ENCODE measurements at regions not wholly inside any gene's neighbourhood (a gene's known extent, or its start where the extent isn't known, plus 50 kb on each side); places are given as distances from the start of the nearest gene placed in this dataset.

DNA sequence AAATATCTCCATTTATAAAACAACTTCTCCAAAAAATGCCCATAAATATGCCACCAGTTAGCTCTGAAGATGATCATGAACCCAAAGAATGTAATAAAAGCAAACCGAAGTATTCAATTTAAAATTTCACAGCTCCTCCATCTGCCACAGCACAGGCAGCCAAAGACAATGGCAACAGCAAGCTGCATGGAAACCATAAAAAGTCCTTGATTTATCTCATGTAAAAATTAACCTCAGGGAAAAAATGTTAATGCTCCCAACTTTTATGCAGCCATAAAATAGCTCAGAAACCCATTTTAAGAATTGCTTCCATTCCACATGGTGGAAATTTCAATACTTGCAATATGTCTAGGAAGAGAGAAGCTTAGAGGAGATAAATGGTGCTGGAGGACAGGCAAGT is 132.3 kb upstream of the ARHGEF9 start:
- no peaks in the 10 kb centered on the region for H3K4me1 ChIP-seq (ENCODE audit: control insufficient read depth, insufficient read depth, low read length)
- 71% methylated on average over 1 of the region's 1 CpG for WGBS (ENCODE audit: insufficient coverage)
- H3K36me3 ChIP-seq (ENCODE audit: control insufficient read depth, insufficient read depth, low read length): no peaks in the 10 kb centered on the region
- H3K27me3 ChIP-seq (ENCODE audit: control insufficient read depth, insufficient read depth, low read length): no peaks in the 10 kb centered on the region
- H3K4me3 ChIP-seq (ENCODE audit: low read depth, low read length): no peak overlapping the region
- peaks cover 8% of the 10 kb centered on the region for H3K9me3 ChIP-seq (ENCODE audit: control insufficient read depth, insufficient read depth, low read length)
- DNase-seq (ENCODE audit: low read depth in 4 of 6, low spot score in 6 of 6): no peak
- H3K27ac ChIP-seq (ENCODE audit: low read depth, low read length): no peak overlapping the region

DNA sequence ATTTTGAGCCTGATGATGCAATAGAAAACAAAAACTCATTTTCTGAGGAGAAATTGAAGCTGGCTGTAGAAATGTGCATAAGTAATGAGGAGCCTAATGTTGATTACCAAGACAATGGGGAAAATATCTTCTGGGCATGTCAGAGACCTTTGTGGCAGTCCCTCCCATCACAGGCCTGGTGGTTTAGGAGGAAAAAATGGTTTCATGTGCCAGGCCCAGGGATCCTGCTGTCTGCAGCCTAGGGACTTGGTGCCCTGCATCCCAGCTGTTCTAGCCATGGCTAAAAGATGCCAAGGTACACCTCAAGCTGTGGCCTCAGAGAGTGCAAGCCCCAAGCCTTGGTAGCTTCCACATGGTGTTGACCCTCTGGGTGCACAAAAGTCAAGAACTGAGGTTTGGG is 128.7 kb upstream of the ARHGEF9 start:
- DNase-seq (ENCODE audit: low read depth in 4 of 6, low spot score in 6 of 6): no peak
- H3K27ac ChIP-seq (ENCODE audit: low read depth, low read length): no peak overlapping the region
- no peak overlapping the region for H3K4me3 ChIP-seq (ENCODE audit: low read depth, low read length)
- no peaks in the 10 kb centered on the region for H3K4me1 ChIP-seq (ENCODE audit: control insufficient read depth, insufficient read depth, low read length)
- peaks cover 8% of the 10 kb centered on the region for H3K9me3 ChIP-seq (ENCODE audit: control insufficient read depth, insufficient read depth, low read length)
- H3K27me3 ChIP-seq (ENCODE audit: control insufficient read depth, insufficient read depth, low read length): no peaks in the 10 kb centered on the region
- no peaks in the 10 kb centered on the region for H3K36me3 ChIP-seq (ENCODE audit: control insufficient read depth, insufficient read depth, low read length)

DNA sequence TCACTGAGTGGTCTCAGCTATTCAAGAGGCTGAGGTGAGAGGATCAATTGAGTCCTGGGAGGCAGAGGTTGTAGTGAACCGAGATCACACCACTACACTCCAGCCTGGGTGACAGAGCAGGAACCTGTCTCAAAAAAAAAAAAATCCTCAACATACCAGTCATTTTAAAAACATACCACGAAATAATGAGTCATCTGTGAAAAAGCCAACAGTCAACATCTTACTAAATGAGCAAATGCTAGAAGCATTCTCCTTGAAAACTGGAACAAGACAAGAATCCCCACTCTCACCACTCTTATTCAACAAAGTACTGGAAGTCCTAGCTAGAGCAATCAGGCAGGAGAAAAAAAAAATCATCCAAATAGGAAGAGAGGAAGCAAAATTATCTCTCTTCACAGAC is 104.0 kb upstream of the ARHGEF9 start:
- Histone ChIP-seq H3K27me3 (ENCODE audit: control insufficient read depth, insufficient read depth, low read length) (no peaks in the 10 kb centered on the region), H3K36me3 (ENCODE audit: control insufficient read depth, insufficient read depth, low read length) (no peaks in the 10 kb centered on the region), H3K4me1 (ENCODE audit: control insufficient read depth, insufficient read depth, low read length) (no peaks in the 10 kb centered on the region), H3K9me3 (ENCODE audit: control insufficient read depth, insufficient read depth, low read length) (peaks cover 5% of the 10 kb centered on the region), H3K4me3 (ENCODE audit: low read depth, low read length) (no peak overlapping the region), H3K27ac (ENCODE audit: low read depth, low read length) (no peak overlapping the region)
- DNase-seq (ENCODE audit: low read depth in 4 of 6, low spot score in 6 of 6): no peak
- WGBS (ENCODE audit: insufficient coverage): 33% methylated on average over 1 of the region's 2 CpGs

DNA sequence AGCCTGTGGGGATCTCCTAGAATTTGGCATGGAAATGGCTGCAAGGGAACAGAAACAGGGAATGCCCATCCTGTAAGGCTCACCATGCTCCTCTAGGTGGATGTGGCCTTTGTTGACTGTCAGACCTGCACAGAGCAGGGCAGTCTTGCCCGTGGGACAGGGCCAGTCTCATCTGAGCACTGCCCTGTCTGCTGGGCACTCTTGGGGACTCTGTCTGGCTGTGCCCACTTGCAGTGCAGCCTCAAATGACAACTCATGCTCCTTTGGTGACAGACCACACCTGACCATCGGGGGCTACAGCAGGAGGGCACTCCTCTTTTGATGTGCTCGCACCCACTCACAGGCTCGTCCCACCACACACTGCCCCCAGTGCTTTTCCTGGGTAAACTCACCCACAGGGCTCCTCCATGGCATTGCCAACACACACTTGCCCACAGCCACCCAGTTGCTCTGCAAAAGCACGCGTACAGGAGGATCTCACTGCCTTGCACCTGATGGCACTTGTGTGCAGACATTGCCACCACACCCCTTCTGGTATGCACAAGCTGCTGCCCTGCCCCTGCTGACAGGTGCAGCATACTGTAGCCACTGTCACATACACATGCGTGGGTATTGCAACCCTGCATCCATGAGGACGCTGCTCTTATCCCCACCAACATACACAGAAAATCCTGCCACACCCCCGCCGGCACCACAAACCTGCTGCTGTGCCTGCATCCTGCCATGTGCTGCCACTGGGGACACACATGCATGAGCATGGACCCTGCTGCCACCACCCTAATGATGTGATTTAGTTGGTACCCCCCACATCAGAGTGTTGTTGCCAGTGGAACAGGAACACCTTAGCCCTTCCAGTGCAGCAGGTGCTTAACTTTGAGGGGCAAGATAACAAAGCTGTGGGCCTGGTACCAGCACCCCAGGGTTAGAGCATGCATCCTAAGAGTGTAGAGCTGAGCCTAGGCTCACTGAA is 100.1 kb upstream of the ARHGEF9 start:
- Histone ChIP-seq H3K4me1 (ENCODE audit: control insufficient read depth, insufficient read depth, low read length) (no peaks in the 10 kb centered on the region), H3K9me3 (ENCODE audit: control insufficient read depth, insufficient read depth, low read length) (no peaks in the 10 kb centered on the region), H3K27me3 (ENCODE audit: control insufficient read depth, insufficient read depth, low read length) (no peaks in the 10 kb centered on the region), H3K27ac (ENCODE audit: low read depth, low read length) (no peak overlapping the region), H3K4me3 (ENCODE audit: low read depth, low read length) (no peak overlapping the region), H3K36me3 (ENCODE audit: control insufficient read depth, insufficient read depth, low read length) (no peaks in the 10 kb centered on the region)
- no peak for DNase-seq (ENCODE audit: low read depth in 4 of 6, low spot score in 6 of 6)
- WGBS (ENCODE audit: insufficient coverage): 60% methylated on average over 10 of the region's 10 CpGs

DNA sequence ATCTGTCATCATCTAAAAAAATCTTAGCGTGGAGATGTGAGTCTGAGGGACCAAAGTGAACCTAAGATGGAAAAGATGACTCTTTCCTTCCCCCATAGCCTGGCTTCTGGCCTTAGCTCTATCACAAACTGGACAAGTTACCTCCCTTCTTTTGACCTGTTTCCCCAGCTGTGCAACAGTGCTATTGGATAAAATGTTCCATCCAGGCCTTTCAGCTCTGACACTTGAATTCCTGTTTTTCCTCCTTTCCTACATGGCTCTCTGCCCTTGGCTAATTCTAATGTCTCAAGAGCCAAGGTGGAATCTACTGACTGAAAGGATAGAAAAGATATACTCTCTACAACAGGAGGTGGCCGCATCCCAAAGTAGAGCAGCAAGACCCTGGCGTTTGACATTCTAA is 84.5 kb upstream of the ARHGEF9 start:
- DNase-seq (ENCODE audit: low read depth in 4 of 6, low spot score in 6 of 6): no peak
- Histone ChIP-seq H3K4me3 (ENCODE audit: low read depth, low read length) (no peak overlapping the region), H3K27ac (ENCODE audit: low read depth, low read length) (no peak overlapping the region), H3K4me1 (ENCODE audit: control insufficient read depth, insufficient read depth, low read length) (no peaks in the 10 kb centered on the region), H3K9me3 (ENCODE audit: control insufficient read depth, insufficient read depth, low read length) (no peaks in the 10 kb centered on the region), H3K27me3 (ENCODE audit: control insufficient read depth, insufficient read depth, low read length) (no peaks in the 10 kb centered on the region), H3K36me3 (ENCODE audit: control insufficient read depth, insufficient read depth, low read length) (no peaks in the 10 kb centered on the region)
- WGBS (ENCODE audit: insufficient coverage): 73% methylated on average over 2 of the region's 3 CpGs

DNA sequence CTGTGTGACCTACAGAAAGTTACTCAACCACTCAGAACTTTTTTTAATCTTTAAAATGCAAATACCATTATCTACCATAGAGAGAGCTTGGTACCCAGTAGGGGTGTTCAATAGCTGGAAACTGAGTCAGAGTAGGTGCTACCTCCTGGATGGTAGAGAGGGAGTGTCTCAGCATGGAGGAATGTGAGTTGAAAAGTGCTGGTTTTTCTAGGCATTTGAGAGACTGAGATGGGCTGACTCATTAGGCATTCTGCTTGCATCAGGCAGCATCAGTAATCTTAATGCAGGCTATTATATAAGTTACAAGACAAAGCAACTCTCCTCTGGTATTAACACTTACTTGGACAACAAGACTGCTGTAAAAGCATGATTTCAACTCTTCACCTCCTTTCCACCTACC is 70.9 kb upstream of the ARHGEF9 start:
- Histone ChIP-seq H3K27ac (ENCODE audit: low read depth, low read length) (no peak overlapping the region), H3K27me3 (ENCODE audit: control insufficient read depth, insufficient read depth, low read length) (no peaks in the 10 kb centered on the region), H3K4me3 (ENCODE audit: low read depth, low read length) (no peak overlapping the region), H3K36me3 (ENCODE audit: control insufficient read depth, insufficient read depth, low read length) (no peaks in the 10 kb centered on the region), H3K9me3 (ENCODE audit: control insufficient read depth, insufficient read depth, low read length) (no peaks in the 10 kb centered on the region), H3K4me1 (ENCODE audit: control insufficient read depth, insufficient read depth, low read length) (no peaks in the 10 kb centered on the region)
- no peak for DNase-seq (ENCODE audit: low read depth in 4 of 6, low spot score in 6 of 6)

DNA sequence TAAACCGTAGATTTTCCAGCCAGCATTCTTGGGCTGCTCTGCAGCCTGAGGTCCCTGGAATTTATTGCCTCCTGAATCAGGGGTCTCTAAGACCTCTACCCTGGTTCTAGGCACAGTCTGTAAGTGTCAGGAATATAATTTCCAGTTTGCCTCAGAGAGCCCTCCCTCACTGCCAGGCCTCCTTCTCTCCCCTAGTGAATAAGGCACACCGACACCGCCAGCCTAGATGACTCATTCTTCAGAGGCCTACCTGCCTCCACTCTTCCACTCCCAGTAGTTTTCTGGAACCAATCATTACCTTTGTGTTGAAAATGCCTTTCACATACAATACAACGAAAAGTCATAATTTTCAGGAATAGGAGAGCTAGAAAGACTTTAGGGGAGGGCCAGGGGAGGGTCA is 50.3 kb upstream of the ARHGEF9 start:
- Histone ChIP-seq H3K4me1 (ENCODE audit: control insufficient read depth, insufficient read depth, low read length) (no peaks in the 10 kb centered on the region), H3K4me3 (ENCODE audit: low read depth, low read length) (no peak overlapping the region), H3K27ac (ENCODE audit: low read depth, low read length) (no peak overlapping the region), H3K36me3 (ENCODE audit: control insufficient read depth, insufficient read depth, low read length) (no peaks in the 10 kb centered on the region), H3K9me3 (ENCODE audit: control insufficient read depth, insufficient read depth, low read length) (no peaks in the 10 kb centered on the region), H3K27me3 (ENCODE audit: control insufficient read depth, insufficient read depth, low read length) (no peaks in the 10 kb centered on the region)
- no peak for DNase-seq (ENCODE audit: low read depth in 4 of 6, low spot score in 6 of 6)
- 93% methylated on average over 2 of the region's 4 CpGs for WGBS (ENCODE audit: insufficient coverage)
